GM21528 (cell line): ENCODE measurements at regions not wholly inside any gene's neighbourhood (a gene's known extent, or its start where the extent isn't known, plus 50 kb on each side); places are given as distances from the start of the nearest gene placed in this dataset.
A peak's percentile ranks its signal among the peaks of the same experiment; 100 is the strongest.

Experiments
- ATAC-seq: cut with Tn5 transposase; IDR thresholded peaks from one replicate; pipeline ENCODE4 v1.9.1; 2021; ENCODE audit warnings: mild to moderate bottlenecking, moderate library complexity; ENCODE audit not compliant: unreplicated experiment, low FRiP score

GRCh38 chr4:136867465-136867864 lies 664.8 kb downstream of the PCDH18 start:
- ATAC-seq = no peak

DNA sequence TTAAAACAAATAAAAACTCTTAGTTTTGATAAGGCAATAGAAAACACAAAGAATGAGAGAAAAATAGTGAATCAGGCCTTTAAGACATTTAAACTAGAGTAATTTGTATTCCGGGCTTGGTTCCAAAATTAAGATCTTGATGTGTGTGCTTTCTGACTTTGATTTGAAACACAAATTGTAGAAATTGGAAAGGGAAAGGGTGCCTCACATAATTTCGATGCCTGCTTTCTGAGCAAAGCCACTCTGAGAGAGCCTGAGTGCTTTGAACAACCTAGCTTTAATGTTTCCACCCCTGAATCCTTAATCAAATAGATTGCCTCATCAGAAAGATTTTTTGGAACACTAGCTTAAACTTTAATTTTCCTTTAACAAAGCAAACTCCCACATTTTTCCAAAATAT lies 666.8 kb downstream of the PCDH18 start:
- no peak for ATAC-seq

DNA sequence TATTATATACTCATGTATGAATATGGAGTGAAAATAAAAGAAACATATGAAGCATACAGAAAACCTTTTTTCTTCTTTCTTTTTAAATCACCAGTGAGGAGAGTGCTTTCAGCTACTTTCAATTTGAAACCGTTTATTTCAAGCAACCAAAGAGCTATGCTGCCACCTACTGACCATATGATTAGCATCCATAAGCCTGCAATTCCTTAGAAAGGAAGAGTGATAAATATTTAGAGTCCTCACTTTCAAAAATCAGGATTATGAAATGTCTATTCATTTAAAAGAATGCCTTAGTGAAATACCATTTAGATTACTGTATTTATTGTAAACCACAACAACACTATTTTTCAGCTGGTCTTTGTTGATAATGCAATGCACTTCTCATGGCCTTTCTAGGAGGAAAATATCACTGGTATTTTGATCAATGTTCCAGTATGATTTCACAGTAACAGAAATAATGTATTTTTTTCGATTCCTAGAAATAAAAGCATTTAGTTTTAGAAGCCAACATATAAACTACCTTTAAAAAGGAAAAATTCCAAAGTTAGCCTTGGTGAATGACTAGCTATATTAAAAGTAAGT lies 667.6 kb downstream of the PCDH18 start:
- ATAC-seq = peak; percentile 77

GRCh38 chr4:136863756-136864155 lies 668.5 kb downstream of the PCDH18 start:
- ATAC-seq = no peak

DNA sequence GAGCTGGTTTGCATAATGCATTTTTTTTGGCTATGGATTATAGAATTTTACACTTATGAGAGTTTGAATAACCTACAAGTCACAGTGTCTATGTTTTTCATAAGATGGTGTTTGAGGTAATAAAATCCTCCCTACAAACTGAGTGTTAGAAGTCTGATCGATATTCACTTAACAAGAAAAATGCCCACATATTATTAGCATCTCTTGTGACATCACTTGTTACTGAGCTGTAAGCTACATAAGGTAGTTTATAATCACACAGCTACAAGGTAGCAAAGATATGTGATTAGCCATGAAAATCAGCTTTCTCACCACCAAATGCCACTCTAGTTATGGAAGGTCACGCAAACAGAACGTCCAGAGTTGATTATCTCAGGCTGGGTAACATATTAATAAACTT lies 669.6 kb downstream of the PCDH18 start:
- no peak for ATAC-seq

DNA sequence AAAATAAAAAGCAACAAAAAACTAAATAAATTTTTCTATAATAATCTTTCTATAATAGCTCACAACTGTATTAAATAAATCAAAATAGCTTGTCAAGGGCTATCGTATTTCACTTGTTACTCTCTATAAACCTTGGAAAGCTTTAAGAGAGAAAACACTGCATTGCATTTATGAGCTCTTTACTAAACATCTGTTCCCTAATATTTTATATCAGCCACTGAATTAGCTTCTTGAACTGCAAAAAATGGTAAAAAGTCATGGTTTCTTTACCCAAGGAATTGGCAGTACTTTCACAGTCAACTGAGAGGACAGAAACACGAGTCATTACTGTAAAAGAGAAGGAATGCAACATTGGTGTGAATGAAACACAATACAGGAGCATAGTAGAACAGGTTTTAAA lies 671.2 kb downstream of the PCDH18 start:
- no peak for ATAC-seq

DNA sequence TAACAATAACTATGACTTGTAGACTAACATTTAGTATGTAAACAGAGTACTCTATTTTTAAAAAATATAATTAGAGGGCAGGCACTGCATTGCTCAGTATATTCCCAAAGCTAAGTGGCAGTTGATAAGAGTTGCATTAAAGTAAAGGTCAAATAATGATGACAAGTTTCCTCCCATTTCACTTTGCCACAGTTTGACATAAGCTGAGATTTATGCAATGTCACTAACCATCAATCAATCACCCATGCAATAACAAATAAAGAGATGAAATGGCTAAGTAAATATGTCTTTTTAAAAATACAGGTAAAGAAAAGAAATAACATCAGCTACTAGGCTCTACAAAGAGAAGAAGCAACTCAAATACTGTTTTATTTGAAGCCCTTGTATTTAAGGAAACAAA lies 673.4 kb downstream of the PCDH18 start:
- ATAC-seq = no peak

GRCh38 chr4:136855886-136856285 lies 676.4 kb downstream of the PCDH18 start:
- no peak for ATAC-seq

GRCh38 chr4:136850446-136850845 lies 681.8 kb downstream of the PCDH18 start:
- no peak for ATAC-seq

DNA sequence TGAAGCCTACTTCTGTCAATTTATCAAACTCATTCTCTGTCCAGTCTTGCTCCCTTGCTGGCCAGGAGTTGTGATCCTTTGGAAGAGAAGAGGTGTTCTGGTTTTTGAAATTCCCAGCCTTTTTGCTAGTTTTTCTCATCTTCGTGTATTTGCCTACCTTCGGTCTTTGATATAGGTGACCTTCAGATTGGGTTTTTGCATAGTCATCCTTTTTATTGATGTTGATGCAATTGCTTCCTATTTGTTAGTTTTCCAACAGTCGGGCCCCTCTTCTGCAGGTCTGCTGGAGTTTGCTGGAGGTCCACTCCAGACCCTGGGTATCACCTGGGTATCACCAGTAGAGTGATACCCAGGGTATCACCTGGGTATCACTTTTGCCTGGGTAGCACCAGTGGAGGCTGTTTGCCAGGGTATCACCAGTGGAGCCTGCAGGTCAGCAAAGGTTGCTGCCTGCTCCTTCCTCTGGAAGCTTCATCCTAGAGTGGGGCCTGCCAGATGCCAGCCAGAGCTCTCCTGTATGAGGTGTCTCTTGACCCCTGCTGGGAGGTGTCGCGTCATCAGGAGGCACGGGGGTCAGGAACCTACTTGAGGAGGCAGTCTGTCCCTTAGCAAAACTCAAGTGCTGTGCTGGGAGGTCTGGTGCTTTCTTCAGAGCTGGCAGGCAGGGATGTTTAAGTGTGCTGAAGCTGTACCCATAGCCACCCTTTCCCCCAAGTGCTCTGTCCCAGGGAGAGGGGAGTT lies 684.2 kb downstream of the PCDH18 start:
- ATAC-seq = no peak

DNA sequence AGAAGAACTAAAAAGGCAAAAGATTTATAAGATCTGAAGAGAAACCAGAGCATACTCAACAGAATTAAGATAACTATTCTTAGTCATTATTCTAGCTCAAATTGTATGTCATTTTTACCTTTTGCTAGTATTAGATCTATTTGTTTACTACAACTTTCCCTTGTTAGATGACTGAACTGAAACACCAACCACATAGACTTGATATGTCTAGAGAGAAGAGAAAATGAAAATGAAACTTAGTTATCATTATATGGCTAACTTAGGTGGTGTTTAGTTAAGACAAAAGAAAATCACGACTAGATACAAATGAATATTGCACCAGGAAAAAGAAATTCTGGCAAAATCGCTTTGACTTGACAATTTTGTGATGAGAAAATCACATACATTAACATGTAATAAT lies 690.8 kb downstream of the PCDH18 start:
- ATAC-seq = no peak

GRCh38 chr4:136838607-136839006 lies 693.7 kb downstream of the PCDH18 start:
- no peak for ATAC-seq

- no peak for ATAC-seq
Measured at GRCh38 chr4:136831553-136831952, 700.7 kb downstream of the PCDH18 start.

DNA sequence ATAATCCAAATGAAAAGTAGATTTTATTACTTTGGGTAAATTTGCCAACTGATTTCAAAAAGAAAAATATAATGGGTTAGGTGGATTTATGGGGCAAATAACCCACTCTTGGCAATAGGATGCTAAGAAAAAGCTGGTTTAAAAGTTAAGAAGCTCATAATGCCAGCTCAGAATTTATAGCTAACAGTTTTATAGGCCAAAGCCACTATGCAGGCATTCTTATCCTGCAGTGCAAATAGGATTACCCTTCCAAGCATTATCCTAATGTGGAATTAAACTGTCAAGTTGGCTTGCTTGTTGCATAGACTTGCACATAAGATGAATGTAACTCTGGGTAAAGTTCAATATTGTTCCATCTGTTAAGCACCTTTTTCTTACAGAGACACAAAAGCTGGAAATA lies 703.0 kb downstream of the PCDH18 start:
- no peak for ATAC-seq

- ATAC-seq = no peak
Measured at GRCh38 chr4:136823020-136823419, 709.3 kb downstream of the PCDH18 start.

DNA sequence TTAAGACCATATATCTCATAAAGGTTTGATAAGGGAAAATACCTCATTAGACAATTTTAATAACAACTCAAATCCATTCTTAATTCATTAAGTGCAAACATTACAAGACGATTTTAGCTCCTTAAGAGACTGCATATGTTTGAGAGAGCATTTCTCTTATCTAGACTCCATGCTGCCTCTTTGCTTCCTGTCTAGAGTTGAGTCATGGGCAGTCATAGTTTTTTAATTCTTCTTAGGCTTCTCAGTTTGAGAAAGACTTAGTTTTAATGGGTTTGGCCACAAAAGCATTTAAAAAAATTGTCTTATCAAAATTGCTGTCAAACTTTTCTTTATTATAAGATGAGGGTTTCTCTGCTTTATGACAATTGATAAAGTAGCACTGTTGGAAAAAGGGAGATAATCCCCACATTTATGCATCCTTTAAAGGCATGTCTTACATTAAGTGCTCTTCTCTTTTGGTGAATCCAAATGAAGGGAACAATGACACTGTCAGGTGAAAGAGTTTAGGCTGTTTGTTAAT lies 713.4 kb downstream of the PCDH18 start:
- ATAC-seq = no peak

GRCh38 chr4:136812100-136812880 lies 720.0 kb downstream of the PCDH18 start:
- ATAC-seq = no peak

DNA sequence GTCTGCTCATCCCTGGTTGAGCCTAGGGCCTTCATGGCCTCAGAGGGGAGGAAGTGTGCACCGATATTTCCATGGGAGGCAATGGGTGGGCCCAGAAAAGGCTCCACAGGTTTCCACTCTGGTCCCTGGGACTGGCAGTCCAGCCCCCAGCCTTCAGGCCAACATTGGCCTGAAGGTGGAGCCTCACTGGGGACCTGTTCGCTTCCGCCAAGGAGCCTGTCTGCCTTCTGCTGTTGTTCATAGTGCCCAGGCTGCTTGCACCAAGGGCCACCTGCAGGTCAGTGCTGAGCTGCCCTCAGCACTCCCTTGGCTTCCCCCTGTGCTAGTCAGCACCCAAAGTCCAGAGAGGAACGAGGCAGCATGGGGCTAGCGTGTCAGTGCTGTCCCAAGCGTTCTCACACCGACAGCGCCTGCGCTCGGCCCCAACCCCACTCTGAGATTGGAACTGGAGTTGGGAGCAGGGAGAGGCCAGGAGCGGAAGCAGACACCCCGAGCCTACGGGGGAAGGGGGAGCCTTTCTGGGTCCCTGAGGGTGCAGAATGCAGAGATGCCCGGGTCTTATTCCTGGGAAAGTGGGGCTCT lies 720.7 kb downstream of the PCDH18 start:
- ATAC-seq = no peak

DNA sequence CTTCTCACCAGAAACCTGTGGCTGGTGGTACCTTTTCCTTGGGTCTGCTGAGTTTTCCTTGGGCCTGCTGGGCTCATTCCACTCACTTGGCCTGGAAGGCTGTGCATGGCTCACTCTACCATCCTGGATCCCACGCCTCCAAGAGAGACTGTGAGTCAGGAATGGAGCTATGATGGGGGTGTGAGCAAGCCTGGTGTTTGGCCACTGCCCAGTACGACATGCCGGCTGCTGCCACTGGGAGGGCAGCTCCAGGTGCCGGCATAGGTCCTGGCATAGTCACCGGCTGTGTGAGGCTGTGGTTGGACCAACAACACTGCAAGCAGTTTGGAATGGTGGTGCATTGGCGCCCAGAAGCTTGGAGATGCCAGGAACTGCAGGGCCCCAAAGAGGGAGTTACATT lies 721.7 kb downstream of the PCDH18 start:
- no peak for ATAC-seq

- no peak for ATAC-seq
Measured at GRCh38 chr4:136806844-136807243, 725.5 kb downstream of the PCDH18 start.

GRCh38 chr4:136805617-136806016 lies 726.7 kb downstream of the PCDH18 start:
- no peak for ATAC-seq
